HS-5 (cell line): ENCODE measurements at regions not wholly inside any gene's neighbourhood (a gene's known extent, or its start where the extent isn't known, plus 50 kb on each side); places are given as distances from the start of the nearest gene placed in this dataset.
"Not testable (repeated sequence)": the region's sequence is repeated elsewhere in the genome, so short reads cannot be mapped to it uniquely, and the experiment has no call there.

Experiments
- DNase-seq: peaks from one replicate; pipeline ENCODE4 v3.0.0-alpha.2; 2012; ENCODE audit warnings: low read depth

GRCh38 chr7:69399401-69399800 is 198.9 kb upstream of the AUTS2 start:
- no peak for DNase-seq

DNA sequence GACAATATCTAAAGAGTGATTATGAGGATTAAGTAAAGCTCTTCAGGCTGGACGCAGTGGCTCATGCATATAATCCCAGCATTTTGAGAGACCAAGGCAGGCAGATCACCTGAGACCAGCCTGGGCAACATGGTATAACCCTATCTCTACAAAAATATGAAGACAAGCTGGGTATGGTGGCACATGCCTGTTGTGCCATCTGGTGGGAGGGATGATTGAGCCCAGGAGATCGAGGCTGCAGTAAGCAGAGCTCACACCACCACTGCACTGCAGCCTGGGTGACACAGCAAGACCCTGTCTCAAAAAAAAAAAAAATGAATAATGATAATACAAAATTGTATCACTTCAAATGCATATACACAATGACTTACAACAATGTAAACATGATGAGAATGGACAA is 195.6 kb upstream of the AUTS2 start:
- DNase-seq = no peak

- DNase-seq = no peak
These were observed 195.1 kb upstream of the AUTS2 start for GRCh38 chr7:69403169-69403568.

DNA sequence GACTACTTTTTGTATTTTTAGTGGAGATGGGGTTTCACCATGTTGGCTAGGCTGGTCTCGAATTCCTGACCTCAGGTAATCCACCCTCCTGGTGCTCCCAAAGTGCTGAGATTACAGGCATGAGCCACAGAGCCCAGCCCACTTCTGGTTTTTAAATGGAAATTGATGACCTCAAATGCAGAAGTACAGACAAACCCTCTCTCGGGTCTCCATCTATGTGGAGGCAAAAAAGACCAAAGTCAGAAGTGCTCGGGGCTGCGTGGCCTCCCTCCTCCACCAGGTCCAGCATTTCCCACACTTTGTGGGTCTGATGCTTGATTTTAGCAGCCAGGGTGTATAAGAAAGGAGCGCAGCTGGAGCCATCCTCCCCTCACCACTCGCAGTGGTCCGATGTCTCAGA is 187.3 kb upstream of the AUTS2 start:
- DNase-seq = no peak

DNA sequence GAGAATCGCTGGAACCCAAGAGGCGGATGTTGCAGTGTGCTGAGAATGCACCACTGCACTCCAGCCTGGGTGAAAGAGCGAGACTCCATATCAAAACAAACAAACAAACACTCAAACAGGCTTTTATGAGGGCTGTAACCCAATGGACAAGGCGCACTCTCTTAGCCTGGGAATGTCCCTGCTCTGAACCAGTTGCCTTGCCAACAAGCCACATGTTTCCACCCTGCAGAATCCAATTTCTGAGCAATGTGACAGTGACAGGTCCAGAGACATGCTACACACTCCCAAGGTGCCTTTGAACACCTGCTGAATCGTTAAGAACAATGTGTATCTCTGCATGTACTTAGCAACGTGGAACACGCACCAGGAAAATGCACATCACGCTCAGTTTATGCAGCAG is 186.8 kb upstream of the AUTS2 start:
- DNase-seq = no peak

DNA sequence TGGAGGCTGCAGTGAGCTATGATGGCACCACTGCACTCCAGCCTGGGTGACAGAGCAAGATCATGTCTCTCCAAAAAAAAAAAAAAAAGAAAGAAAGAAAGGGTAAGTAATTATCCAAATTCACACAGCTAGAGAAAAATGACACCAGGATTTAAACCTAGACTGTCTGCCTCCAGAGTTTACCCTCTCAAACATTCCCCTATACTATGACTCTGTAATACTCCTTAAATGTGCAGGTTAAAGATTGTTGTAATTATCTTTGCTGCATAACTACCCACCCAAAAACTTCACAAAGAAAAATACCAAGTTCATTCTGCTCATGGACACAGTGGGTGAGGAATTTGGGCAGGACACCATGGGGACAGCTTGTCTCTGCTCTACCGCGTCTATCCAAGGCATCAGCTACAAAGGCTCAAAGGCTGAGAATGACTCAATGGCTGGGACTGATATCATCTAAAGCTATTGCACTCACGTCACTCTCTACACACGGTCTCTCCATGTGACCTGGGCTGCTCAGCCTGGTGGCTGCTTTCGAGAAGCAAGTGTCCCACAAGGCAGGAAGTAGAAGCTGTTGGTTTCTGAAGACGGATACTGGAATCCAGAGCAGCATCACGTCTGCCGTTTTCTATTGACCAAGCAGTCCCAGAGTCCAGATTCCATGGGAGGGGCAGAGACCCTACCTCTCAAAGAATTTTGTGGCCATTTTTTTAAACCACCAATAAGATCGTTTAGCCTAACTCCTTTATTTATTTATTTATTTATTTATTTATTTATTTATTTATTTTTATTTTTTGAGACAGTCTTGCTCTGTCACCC is 185.7 kb upstream of the AUTS2 start:
- DNase-seq = no peak

DNA sequence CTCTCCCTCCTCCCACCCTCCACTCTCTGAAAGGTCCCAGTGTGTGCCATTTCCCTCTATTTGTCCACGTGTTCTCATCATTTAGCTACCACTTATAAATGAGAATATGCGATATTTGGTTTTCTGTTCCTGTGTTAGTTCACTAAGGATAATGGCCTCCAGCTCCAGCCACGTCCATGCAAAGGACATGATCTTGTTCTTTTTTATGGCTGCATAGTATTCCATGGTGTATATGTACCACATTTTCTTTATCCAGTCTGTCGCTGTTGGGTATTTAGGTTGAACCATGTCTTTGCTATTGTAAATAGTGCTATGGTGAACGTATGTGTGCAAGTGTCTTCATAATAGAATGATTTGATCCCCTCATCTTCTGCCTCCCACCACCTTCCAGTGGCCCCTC is 183.7 kb upstream of the AUTS2 start:
- DNase-seq = no peak

DNA sequence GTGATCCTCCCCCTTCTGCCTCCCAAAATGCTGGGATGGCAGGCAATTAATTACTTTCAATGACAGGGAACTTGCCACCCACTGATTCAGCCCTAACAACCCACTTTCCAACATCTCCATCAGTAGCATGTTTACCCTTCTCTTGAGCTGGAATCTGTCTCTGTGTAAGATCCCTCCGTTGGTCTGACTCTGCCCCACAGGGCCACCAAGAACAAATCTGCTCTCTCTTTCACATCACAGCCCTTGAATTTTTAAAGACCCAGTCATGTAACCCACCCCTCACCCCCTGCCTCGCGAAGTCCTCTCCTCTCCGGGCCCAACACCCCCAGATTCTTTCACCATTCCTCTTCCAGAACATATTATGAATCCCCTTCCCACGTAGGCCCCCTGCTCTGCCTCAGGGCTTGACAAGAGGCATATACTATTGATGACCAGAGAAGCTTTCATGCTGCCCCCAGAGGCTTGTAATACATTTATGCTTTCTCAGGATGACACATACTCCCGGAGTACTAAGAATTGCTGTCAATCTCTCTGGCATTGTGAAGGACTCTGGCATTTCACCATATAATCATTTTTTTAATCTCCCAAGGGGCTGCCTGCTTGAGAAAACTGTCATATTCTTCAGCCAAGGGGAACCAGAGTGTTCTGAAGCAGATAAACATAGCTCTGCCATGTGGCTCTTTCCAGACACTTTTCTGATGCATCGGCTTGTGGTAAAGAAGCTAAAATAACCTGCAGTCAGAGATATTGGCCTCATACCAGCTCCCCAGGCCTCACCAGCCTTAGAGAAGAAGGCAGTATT is 179.2 kb upstream of the AUTS2 start:
- no peak for DNase-seq

DNA sequence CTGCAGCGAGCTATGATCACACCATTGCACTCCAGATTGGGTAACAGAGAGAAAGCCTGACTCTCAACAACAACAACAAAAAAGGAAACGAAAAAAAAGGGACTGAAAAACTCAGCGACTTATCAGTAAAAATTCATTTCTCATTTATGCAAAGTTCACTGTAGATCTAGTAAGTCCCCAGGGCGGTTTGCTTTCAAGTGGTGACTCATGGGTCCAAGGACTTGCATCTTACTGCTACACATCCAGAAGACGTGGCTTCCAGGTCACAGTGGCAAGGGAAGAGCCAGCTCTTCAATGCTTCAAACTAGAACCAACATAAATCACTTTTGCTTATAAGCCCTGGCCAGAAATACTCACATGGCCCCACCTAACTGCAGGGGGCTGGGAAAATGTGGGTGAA is 178.3 kb upstream of the AUTS2 start:
- DNase-seq = no peak

DNA sequence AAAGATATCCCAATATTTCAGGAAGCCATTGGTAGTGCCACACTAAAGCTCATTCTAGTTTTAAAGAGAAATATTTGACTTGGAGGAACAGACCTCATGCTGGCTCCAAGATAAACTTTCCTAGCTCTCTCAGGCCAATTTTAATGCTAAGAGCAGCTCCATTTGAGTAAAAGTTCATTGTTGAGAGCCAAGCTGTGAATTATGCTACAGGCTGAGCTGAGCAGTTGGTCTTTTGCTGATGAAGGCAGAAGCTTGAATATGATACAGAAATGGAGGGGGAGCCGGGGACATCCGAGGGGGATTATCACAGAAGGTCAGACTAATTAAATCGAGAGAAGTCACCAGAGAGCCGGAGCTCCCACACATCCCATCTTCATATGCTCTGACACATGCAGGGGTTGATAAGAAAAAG is 175.7 kb upstream of the AUTS2 start:
- DNase-seq = no peak

- no peak for DNase-seq
These were observed 171.6 kb upstream of the AUTS2 start for GRCh38 chr7:69426705-69427104.

DNA sequence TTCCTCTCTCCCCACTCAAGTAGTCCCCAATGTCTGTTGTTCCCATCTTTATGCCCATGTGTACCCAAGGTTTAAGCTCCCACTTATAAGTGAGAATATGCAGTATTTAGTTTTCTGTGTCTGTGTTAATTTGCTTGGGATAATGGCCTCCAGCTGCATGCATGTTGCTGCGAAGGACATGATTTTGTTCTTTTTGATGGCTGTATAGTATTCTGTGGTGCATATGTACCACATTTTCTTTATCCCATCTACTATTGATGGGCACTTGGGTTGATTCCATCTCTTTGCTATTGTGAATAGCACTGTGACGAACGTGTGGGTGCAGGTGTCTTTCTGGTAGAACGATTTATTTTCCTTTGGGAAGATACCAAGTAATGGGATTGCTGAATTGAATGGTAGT is 170.2 kb upstream of the AUTS2 start:
- no peak for DNase-seq

DNA sequence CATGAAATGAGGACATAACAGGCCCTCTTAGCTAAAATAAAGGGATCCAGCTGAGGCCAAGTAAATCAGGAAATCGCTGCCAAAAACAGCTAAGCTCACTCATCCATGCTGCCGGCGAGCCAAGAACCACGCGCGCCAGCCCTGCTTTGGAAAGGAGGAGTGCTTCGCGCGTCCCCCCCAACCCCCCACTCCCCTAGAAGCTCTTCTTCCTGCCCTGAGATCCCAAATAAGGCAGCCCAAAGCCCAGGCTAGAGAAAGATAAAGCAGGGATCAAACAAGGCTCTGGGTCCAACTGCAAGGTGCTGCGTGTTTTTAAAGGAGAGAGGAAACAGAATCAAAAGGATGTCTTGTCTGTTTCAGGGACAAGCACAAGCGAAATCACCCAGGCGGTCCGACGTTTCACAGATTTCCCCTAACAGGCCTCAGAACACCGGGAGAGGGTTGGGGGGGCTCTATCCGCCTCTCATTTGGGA is 168.3 kb upstream of the AUTS2 start:
- no peak for DNase-seq

GRCh38 chr7:69430384-69431021 is 167.8 kb upstream of the AUTS2 start:
- DNase-seq = no peak

GRCh38 chr7:69431626-69432025 is 166.6 kb upstream of the AUTS2 start:
- no peak for DNase-seq

GRCh38 chr7:69432276-69432675 is 166.0 kb upstream of the AUTS2 start:
- DNase-seq = not testable (repeated sequence)

DNA sequence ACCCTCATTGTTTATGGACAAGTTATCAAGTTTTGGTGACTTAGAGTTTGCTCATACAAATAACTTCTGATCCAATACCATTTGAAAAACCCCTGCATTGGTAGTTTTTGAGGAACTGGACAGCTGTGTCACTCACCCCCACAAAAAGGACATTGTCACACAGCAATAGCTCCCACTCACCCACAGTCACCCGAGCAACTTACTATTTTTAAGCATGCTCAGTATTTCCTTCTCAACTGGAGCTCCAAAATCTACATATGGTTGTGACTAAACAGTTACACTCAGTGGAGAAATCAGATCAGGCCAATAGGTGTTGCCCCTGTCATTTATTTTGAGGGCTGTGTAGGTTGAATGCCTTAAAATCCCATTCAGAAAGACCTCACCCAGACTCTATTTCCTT is 165.2 kb upstream of the AUTS2 start:
- DNase-seq = no peak

DNA sequence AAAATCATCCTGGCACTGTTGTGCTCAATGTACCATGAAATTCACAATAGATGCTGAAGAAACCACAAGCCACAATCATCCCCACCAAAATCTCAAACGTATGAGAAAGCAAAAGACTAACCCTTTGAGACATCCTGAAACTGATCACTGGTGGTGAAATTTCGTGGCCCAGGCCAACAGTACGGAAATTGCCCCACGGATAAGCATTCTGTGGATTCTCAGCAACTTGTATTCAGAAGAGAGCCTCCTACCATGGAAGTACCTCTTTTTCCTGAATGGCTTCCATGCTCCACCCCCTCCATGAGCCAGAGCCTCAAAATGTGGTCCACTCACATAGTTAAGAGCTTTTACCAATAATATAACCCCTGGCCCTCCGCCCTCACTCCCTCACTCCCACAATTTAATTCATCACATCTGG is 163.9 kb upstream of the AUTS2 start:
- no peak for DNase-seq

GRCh38 chr7:69435711-69436110 is 162.6 kb upstream of the AUTS2 start:
- DNase-seq = no peak

GRCh38 chr7:69436946-69437345 is 161.3 kb upstream of the AUTS2 start:
- DNase-seq = no peak

GRCh38 chr7:69438584-69439412 is 159.5 kb upstream of the AUTS2 start:
- DNase-seq = no peak
